Keratinocyte (primary cell): ENCODE measurements at regions not wholly inside any gene's neighbourhood (a gene's known extent, or its start where the extent isn't known, plus 50 kb on each side); places are given as distances from the start of the nearest gene placed in this dataset.

ENCODE experiments used
- DNase-seq: peaks from one replicate; pipeline ENCODE4 v3.0.0-alpha.2; 2011; ENCODE audit warnings: low read depth, missing footprints, low spot score
- FAIRE-seq: peaks from 2 replicates; lab custom pipeline; 2011; peaks lifted over from hg19 to GRCh38; lab: Jason Lieb, UNC
- H2AFZ ChIP-seq: 2 replicates; pipeline ENCODE4 v1.6.0; 2012; ENCODE audit warnings: low read length, control low read depth, inconsistent platforms; ENCODE audit not compliant: control insufficient read depth
- H3K27ac ChIP-seq: 2 replicates; pipeline ENCODE4 v1.5.1; 2011; ENCODE audit warnings: low read length; ENCODE audit not compliant: control insufficient read depth, insufficient read depth
- H3K27me3 ChIP-seq: 3 replicates; pipeline ENCODE4 v1.6.0; 2011; ENCODE audit warnings: low read length; ENCODE audit not compliant: control insufficient read depth, insufficient read depth; ENCODE audit errors: extremely low read depth
- H3K36me3 ChIP-seq, 2 experiments: 2 replicates in 1 of 2; 3 replicates in 1 of 2; pipeline ENCODE4 v1.5.1; 2011; ENCODE audit warnings: low read length in 2 of 2, mild to moderate bottlenecking in 1 of 2; ENCODE audit not compliant: control insufficient read depth in 2 of 2, insufficient read depth in 2 of 2; ENCODE audit errors: extremely low read depth in 1 of 2
- H3K4me1 ChIP-seq: 3 replicates; pipeline ENCODE4 v1.5.1; 2011; ENCODE audit warnings: low read length; ENCODE audit not compliant: control insufficient read depth, insufficient read depth; ENCODE audit errors: extremely low read depth
- H3K4me2 ChIP-seq: 3 replicates; pipeline ENCODE4 v1.6.0; 2011; ENCODE audit warnings: low read depth, low read length; ENCODE audit not compliant: control insufficient read depth, insufficient read depth; ENCODE audit errors: extremely low read depth
- H3K4me3 ChIP-seq, 3 experiments: fragments of 200-600 bp in 1 of 3; sonication (generic) in 1 of 3; 2 replicates in 2 of 3; 3 replicates in 1 of 3; pipeline ENCODE4 v1.5.1; 2011 to 2016; ENCODE audit warnings: low read length in 3 of 3, mild to moderate bottlenecking in 3 of 3, control low read depth in 2 of 3, inconsistent platforms in 1 of 3, low read depth in 1 of 3, mixed read lengths in 1 of 3, mixed run types in 1 of 3, moderate library complexity in 1 of 3; ENCODE audit not compliant: control insufficient read depth in 2 of 3, insufficient read depth in 2 of 3; ENCODE audit errors: extremely low read depth in 1 of 3
- H3K79me2 ChIP-seq: 2 replicates; pipeline ENCODE4 v1.6.0; 2012; ENCODE audit warnings: low read length; ENCODE audit not compliant: control insufficient read depth, insufficient read depth
- H3K9ac ChIP-seq: 3 replicates; pipeline ENCODE4 v1.6.0; 2011; ENCODE audit warnings: low read length; ENCODE audit not compliant: control insufficient read depth, insufficient read depth; ENCODE audit errors: extremely low read depth
- H3K9me1 ChIP-seq: 3 replicates; pipeline ENCODE4 v1.6.0; 2011; ENCODE audit warnings: low read length; ENCODE audit not compliant: control insufficient read depth, insufficient read depth; ENCODE audit errors: extremely low read depth
- H3K9me3 ChIP-seq: 2 replicates; pipeline ENCODE4 v1.5.1; 2012; ENCODE audit warnings: low read depth, low read length; ENCODE audit not compliant: control insufficient read depth
- H4K20me1 ChIP-seq: 3 replicates; pipeline ENCODE4 v1.6.0; 2011; ENCODE audit warnings: low read length; ENCODE audit not compliant: control insufficient read depth, insufficient read depth; ENCODE audit errors: extremely low read depth
- EZH2 ChIP-seq: IDR thresholded peaks from one replicate; pipeline ENCODE4 v1.6.1; 2012; ENCODE audit warnings: inconsistent platforms, mild to moderate bottlenecking, low read length, moderate library complexity
- dilution Hi-C: fragments of 300-500 bp; cut with MboI; formaldehyde crosslinking; loops from one replicate; pipeline ENCODE4 v1.7.0; 2020; ENCODE audit warnings: low sequenced_read_pairs; ENCODE audit not compliant: extremely low pct_ligation_motif_present
- TF ChIP-seq, protein P1 (sequence below), 3 experiments: IDR thresholded peaks in 1 of 3; conservative IDR thresholded peaks in 1 of 3; optimal IDR thresholded peaks in 1 of 3; 2 replicates in 2 of 3; 3 replicates in 1 of 3; pipeline versions ENCODE3 to v1.5.1; 2011; ENCODE audit warnings: low read length in 3 of 3, mild to moderate bottlenecking in 3 of 3, moderate library complexity in 2 of 3, control low read depth in 1 of 3, inconsistent platforms in 1 of 3; ENCODE audit not compliant: insufficient read depth in 2 of 3; ENCODE audit errors: extremely low read depth in 1 of 3

DNA sequence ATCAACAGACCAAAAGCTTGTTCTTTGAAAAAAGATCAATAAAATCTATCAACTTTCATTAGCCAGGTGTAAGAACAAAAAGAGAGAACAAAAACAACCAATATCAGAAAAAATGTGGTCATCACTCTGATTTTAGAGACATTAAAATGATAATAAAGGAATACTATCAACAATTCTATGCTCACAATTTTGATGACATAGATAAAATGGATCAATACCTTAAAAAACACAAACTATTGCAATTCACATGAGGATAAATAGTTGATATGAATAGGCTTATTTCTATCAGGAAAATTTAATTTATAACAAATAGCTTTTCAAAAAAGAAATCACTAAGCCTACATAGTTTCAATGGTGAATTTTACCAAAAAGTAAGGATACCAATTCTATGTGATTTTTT is 809.4 kb upstream of the EYS start:
- Histone ChIP-seq H3K4me1 (no peaks in the 10 kb centered on the region), H3K36me3 (no peaks in the 10 kb centered on the region), H3K4me2 (no peak overlapping the region), H4K20me1 (no peaks in the 10 kb centered on the region), H3K4me3 (no peak overlapping the region), H2AFZ (no peak overlapping the region), H3K27me3 (no peaks in the 10 kb centered on the region), H3K79me2 (no peaks in the 10 kb centered on the region), H3K27ac (no peak overlapping the region), H3K9me1 (no peaks in the 10 kb centered on the region), H3K9ac (no peak overlapping the region), H3K9me3 (no peaks in the 10 kb centered on the region)
- TF ChIP-seq, protein P1, sequence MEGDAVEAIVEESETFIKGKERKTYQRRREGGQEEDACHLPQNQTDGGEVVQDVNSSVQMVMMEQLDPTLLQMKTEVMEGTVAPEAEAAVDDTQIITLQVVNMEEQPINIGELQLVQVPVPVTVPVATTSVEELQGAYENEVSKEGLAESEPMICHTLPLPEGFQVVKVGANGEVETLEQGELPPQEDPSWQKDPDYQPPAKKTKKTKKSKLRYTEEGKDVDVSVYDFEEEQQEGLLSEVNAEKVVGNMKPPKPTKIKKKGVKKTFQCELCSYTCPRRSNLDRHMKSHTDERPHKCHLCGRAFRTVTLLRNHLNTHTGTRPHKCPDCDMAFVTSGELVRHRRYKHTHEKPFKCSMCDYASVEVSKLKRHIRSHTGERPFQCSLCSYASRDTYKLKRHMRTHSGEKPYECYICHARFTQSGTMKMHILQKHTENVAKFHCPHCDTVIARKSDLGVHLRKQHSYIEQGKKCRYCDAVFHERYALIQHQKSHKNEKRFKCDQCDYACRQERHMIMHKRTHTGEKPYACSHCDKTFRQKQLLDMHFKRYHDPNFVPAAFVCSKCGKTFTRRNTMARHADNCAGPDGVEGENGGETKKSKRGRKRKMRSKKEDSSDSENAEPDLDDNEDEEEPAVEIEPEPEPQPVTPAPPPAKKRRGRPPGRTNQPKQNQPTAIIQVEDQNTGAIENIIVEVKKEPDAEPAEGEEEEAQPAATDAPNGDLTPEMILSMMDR (optimal IDR thresholded peaks at IDR 0.05 in 1 of 3, IDR thresholded peaks at IDR 0.05 in 1 of 3, conservative IDR thresholded peaks at IDR 0.05 in 1 of 3; ENCODE audit: extremely low read depth in 1 of 3, insufficient read depth in 2 of 3, low read length in 3 of 3), result no peak
- TF ChIP-seq EZH2, result no peak
- no peak for FAIRE-seq
- dilution Hi-C loops, result no loop called here
- no peak for DNase-seq

DNA sequence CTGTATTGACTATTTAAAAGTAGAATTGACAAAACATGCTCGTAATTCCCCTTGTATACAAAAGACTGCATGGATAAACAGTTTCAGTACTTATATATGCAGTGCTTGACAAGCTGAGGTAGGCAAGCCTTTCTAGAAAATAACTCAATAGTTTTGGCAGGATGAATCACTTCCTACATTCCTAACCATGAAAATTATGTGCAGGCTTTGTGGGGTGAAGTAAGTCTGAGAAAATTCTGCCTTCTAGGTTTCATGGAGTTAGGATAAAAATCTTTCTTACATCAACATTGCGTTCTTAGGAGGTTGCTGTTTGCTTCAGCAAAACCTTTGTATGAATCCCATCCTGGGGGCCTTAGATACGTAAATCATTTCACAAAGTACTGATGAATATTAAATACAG is 801.4 kb upstream of the EYS start:
- H2AFZ ChIP-seq, result no peak overlapping the region
- no peaks in the 10 kb centered on the region for H3K9me1 ChIP-seq
- no peak overlapping the region for H3K9ac ChIP-seq
- H3K36me3 ChIP-seq, result no peaks in the 10 kb centered on the region
- no peak overlapping the region for H3K4me2 ChIP-seq
- FAIRE-seq, result no peak
- dilution Hi-C loops, result no loop called here
- H3K79me2 ChIP-seq, result no peaks in the 10 kb centered on the region
- no peaks in the 10 kb centered on the region for H3K4me1 ChIP-seq
- H3K27ac ChIP-seq, result no peak overlapping the region
- H3K27me3 ChIP-seq, result no peaks in the 10 kb centered on the region
- no peaks in the 10 kb centered on the region for H3K9me3 ChIP-seq
- H4K20me1 ChIP-seq, result no peaks in the 10 kb centered on the region
- no peak overlapping the region for H3K4me3 ChIP-seq
- no peak for TF ChIP-seq EZH2
- TF ChIP-seq, protein P1 (optimal IDR thresholded peaks at IDR 0.05 in 1 of 3, IDR thresholded peaks at IDR 0.05 in 1 of 3, conservative IDR thresholded peaks at IDR 0.05 in 1 of 3; ENCODE audit: extremely low read depth in 1 of 3, insufficient read depth in 2 of 3, low read length in 3 of 3), result no peak
- DNase-seq, result no peak
